ENCODE measurements at regions not wholly inside any gene's neighbourhood (a gene's known extent, or its start where the extent isn't known, plus 50 kb on each side); places are given as distances from the start of the nearest gene placed in this dataset.

GRCh38 chr2:8421658-8422449 is 260.0 kb upstream of the ID2 start (continued):
- no peak for TF ChIP-seq REST (IDR thresholded peaks at IDR 0.05)
- TF ChIP-seq ELK1 (IDR thresholded peaks at IDR 0.05; ENCODE audit: low read depth, low read length) = no peak
- no peak for TF ChIP-seq KDM1A (IDR thresholded peaks at IDR 0.05; ENCODE audit: low read depth)
- no peak for TF ChIP-seq HOXB13 (CRISPR knock-in tag; IDR thresholded peaks at IDR 0.05; ENCODE audit: low read depth)
- no peak for TF ChIP-seq PHF8 (IDR thresholded peaks at IDR 0.05; ENCODE audit: borderline replicate concordance, low read depth)
- TF ChIP-seq EHF (CRISPR knock-in tag; IDR thresholded peaks at IDR 0.05) = no peak
- TF ChIP-seq SMC3 (IDR thresholded peaks at IDR 0.05) = no peak

GRCh38 chr2:8422450-8422800 is 259.4 kb upstream of the ID2 start:
- H3K4me2 ChIP-seq = no peak overlapping the region
- CTCF ChIA-PET = no interaction called here
- no peak for FAIRE-seq
- POLR2A ChIA-PET = no interaction called here
- no peak overlapping the region for H3K4me3 ChIP-seq
- no peak for ATAC-seq
- DNase-seq (ENCODE audit: low read depth in 1 of 2, low spot score in 1 of 2) = no peak
- no peak overlapping the region for H3K27ac ChIP-seq
- H3K4me1 ChIP-seq = no peaks in the 10 kb centered on the region
- WGBS (ENCODE audit: missing lambda C conversion rate) = 55% methylated on average over 4 of the region's 4 CpGs
- TF ChIP-seq HOXA7 (CRISPR knock-in tag; IDR thresholded peaks at IDR 0.05) (no peak), CEBPB (IDR thresholded peaks at IDR 0.05) (no peak), TP53 (CRISPR knock-in tag; IDR thresholded peaks at IDR 0.05) (no peak), TFCP2L1 (CRISPR knock-in tag; IDR thresholded peaks at IDR 0.05) (no peak), ZNF302 (CRISPR knock-in tag; IDR thresholded peaks at IDR 0.05) (no peak), ZSCAN20 (CRISPR knock-in tag; IDR thresholded peaks at IDR 0.05) (no peak), SREBF2 (IDR thresholded peaks at IDR 0.05) (no peak), PHF8 (IDR thresholded peaks at IDR 0.05; ENCODE audit: borderline replicate concordance, low read depth) (no peak), CBX8 (IDR thresholded peaks at IDR 0.05) (no peak), ELK1 (IDR thresholded peaks at IDR 0.05; ENCODE audit: low read depth, low read length) (no peak), ESRRA (IDR thresholded peaks at IDR 0.05; ENCODE audit: borderline replicate concordance, low read length) (no peak), NR3C1 (IDR thresholded peaks at IDR 0.05) (no peak)
- H3K9me3 ChIP-seq = no peaks in the 10 kb centered on the region

GRCh38 chr2:8424997-8425900 is 256.6 kb upstream of the ID2 start:
- CTCF ChIA-PET = no interaction called here
- Histone ChIP-seq H3K9me3 (no peaks in the 10 kb centered on the region), H3K4me2 (no peak overlapping the region), H3K27ac (no peak overlapping the region), H3K4me1 (no peaks in the 10 kb centered on the region), H3K4me3 (no peak overlapping the region)
- DNase-seq (ENCODE audit: low read depth in 1 of 2, low spot score in 1 of 2) (no peak), ATAC-seq (no peak), FAIRE-seq (no peak)
- WGBS (ENCODE audit: missing lambda C conversion rate) = 87% methylated on average over 26 of the region's 26 CpGs
- POLR2A ChIA-PET = no interaction called here
- TF ChIP-seq FOSL2 (IDR thresholded peaks at IDR 0.05) (no peak), FOSL2 (CRISPR knock-in tag; IDR thresholded peaks at IDR 0.05) (no peak), KDM1A (IDR thresholded peaks at IDR 0.05; ENCODE audit: low read depth) (no peak), ZNF302 (CRISPR knock-in tag; IDR thresholded peaks at IDR 0.05) (no peak), HOXB5 (CRISPR knock-in tag; IDR thresholded peaks at IDR 0.05) (no peak), HOXB13 (CRISPR knock-in tag; IDR thresholded peaks at IDR 0.05; ENCODE audit: low read depth) (no peak), MAFK (IDR thresholded peaks at IDR 0.05; ENCODE audit: partially characterized antibody) (no peak), ZSCAN20 (CRISPR knock-in tag; IDR thresholded peaks at IDR 0.05) (no peak), HES2 (IDR thresholded peaks at IDR 0.05) (no peak)
